ENCODE measurements at regions not wholly inside any gene's neighbourhood (a gene's known extent, or its start where the extent isn't known, plus 50 kb on each side); places are given as distances from the start of the nearest gene placed in this dataset.

DNA sequence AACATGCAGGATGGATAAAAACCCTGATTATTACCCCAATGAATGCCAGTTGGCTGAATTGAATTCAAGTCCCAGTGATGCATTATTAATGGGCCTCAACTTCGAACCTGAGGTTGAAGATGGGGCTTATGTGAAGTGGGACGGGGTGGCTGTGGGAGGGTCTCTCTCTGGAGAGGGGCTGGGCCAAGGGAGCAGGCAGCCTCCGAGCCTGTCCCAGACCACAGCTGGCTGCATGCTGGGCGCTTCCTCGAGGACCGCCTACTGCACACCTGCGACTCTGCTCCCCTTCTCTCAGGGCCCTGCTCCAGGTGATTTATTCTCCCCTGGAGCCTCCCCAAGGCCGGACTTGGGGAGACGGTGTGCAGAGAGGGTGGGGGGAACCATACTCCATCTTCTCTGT, 568.3 kb downstream of the CCDC171 start:
- no peaks in the 10 kb centered on the region for H3K27me3 ChIP-seq (ENCODE audit: insufficient read depth, low read length)
- H3K4me3 ChIP-seq (ENCODE audit: low read depth, low read length, poor library complexity, severe bottlenecking) = no peak overlapping the region
- no peaks in the 10 kb centered on the region for H3K9me2 ChIP-seq (ENCODE audit: low read depth, low read length)
- no peaks in the 10 kb centered on the region for H3K4me1 ChIP-seq (ENCODE audit: insufficient read depth, low read length, severe bottlenecking)
- H4K20me1 ChIP-seq (ENCODE audit: insufficient read depth, low read length) = no peaks in the 10 kb centered on the region
- TF ChIP-seq, protein P1, sequence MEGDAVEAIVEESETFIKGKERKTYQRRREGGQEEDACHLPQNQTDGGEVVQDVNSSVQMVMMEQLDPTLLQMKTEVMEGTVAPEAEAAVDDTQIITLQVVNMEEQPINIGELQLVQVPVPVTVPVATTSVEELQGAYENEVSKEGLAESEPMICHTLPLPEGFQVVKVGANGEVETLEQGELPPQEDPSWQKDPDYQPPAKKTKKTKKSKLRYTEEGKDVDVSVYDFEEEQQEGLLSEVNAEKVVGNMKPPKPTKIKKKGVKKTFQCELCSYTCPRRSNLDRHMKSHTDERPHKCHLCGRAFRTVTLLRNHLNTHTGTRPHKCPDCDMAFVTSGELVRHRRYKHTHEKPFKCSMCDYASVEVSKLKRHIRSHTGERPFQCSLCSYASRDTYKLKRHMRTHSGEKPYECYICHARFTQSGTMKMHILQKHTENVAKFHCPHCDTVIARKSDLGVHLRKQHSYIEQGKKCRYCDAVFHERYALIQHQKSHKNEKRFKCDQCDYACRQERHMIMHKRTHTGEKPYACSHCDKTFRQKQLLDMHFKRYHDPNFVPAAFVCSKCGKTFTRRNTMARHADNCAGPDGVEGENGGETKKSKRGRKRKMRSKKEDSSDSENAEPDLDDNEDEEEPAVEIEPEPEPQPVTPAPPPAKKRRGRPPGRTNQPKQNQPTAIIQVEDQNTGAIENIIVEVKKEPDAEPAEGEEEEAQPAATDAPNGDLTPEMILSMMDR (IDR thresholded peaks at IDR 0.05; ENCODE audit: low read length) = no peak
- TF ChIP-seq EZH2 (IDR thresholded peaks at IDR 0.05; ENCODE audit: borderline replicate concordance, low read length) = no peak
- H3K9ac ChIP-seq (ENCODE audit: low read length) = no peak overlapping the region
- no peaks in the 10 kb centered on the region for H3K79me2 ChIP-seq (ENCODE audit: insufficient read depth, low read length)
- no peak overlapping the region for H3K27ac ChIP-seq (ENCODE audit: low read depth, low read length, poor library complexity, severe bottlenecking)
- H3F3A ChIP-seq (ENCODE audit: insufficient read depth, low read length) = no peaks in the 10 kb centered on the region
- H3K4me2 ChIP-seq (ENCODE audit: low read length) = no peak overlapping the region
- H3K9me3 ChIP-seq (ENCODE audit: low read length) = no peaks in the 10 kb centered on the region
- no peaks in the 10 kb centered on the region for H3K36me3 ChIP-seq (ENCODE audit: insufficient read depth, low read length)
- no peak overlapping the region for H2AFZ ChIP-seq (ENCODE audit: low read length)

GRCh38 chr9:16121601-16122286, 568.9 kb downstream of the CCDC171 start:
- Histone ChIP-seq H3K9me3 (ENCODE audit: low read length) (no peaks in the 10 kb centered on the region), H3F3A (ENCODE audit: insufficient read depth, low read length) (no peaks in the 10 kb centered on the region), H4K20me1 (ENCODE audit: insufficient read depth, low read length) (no peaks in the 10 kb centered on the region), H3K79me2 (ENCODE audit: insufficient read depth, low read length) (no peaks in the 10 kb centered on the region), H3K27me3 (ENCODE audit: insufficient read depth, low read length) (no peaks in the 10 kb centered on the region), H3K9me2 (ENCODE audit: low read depth, low read length) (no peaks in the 10 kb centered on the region), H3K36me3 (ENCODE audit: insufficient read depth, low read length) (no peaks in the 10 kb centered on the region), H2AFZ (ENCODE audit: low read length) (no peak overlapping the region), H3K4me2 (ENCODE audit: low read length) (no peak overlapping the region), H3K4me3 (ENCODE audit: low read depth, low read length, poor library complexity, severe bottlenecking) (no peak overlapping the region), H3K9ac (ENCODE audit: low read length) (no peak overlapping the region), H3K27ac (ENCODE audit: low read depth, low read length, poor library complexity, severe bottlenecking) (no peak overlapping the region), H3K4me1 (ENCODE audit: insufficient read depth, low read length, severe bottlenecking) (no peaks in the 10 kb centered on the region)
- TF ChIP-seq, protein P1 (IDR thresholded peaks at IDR 0.05; ENCODE audit: low read length) = no peak
- no peak for TF ChIP-seq EZH2 (IDR thresholded peaks at IDR 0.05; ENCODE audit: borderline replicate concordance, low read length)

- no peak overlapping the region for H3K27ac ChIP-seq (ENCODE audit: low read depth, low read length, poor library complexity, severe bottlenecking)
- H3K4me2 ChIP-seq (ENCODE audit: low read length) = no peak overlapping the region
- no peak overlapping the region for H2AFZ ChIP-seq (ENCODE audit: low read length)
- no peaks in the 10 kb centered on the region for H4K20me1 ChIP-seq (ENCODE audit: insufficient read depth, low read length)
- no peaks in the 10 kb centered on the region for H3K9me2 ChIP-seq (ENCODE audit: low read depth, low read length)
- H3K36me3 ChIP-seq (ENCODE audit: insufficient read depth, low read length) = no peaks in the 10 kb centered on the region
- no peak for TF ChIP-seq EZH2 (IDR thresholded peaks at IDR 0.05; ENCODE audit: borderline replicate concordance, low read length)
- TF ChIP-seq, protein P1 (IDR thresholded peaks at IDR 0.05; ENCODE audit: low read length) = no peak
- no peaks in the 10 kb centered on the region for H3K9me3 ChIP-seq (ENCODE audit: low read length)
- H3K9ac ChIP-seq (ENCODE audit: low read length) = no peak overlapping the region
- no peaks in the 10 kb centered on the region for H3F3A ChIP-seq (ENCODE audit: insufficient read depth, low read length)
- H3K79me2 ChIP-seq (ENCODE audit: insufficient read depth, low read length) = no peaks in the 10 kb centered on the region
- H3K4me1 ChIP-seq (ENCODE audit: insufficient read depth, low read length, severe bottlenecking) = no peaks in the 10 kb centered on the region
- H3K27me3 ChIP-seq (ENCODE audit: insufficient read depth, low read length) = no peaks in the 10 kb centered on the region
- no peak overlapping the region for H3K4me3 ChIP-seq (ENCODE audit: low read depth, low read length, poor library complexity, severe bottlenecking)
Measured at GRCh38 chr9:16125629-16126028, 572.8 kb downstream of the CCDC171 start.

Data from OCI-LY1 (cell line).